PC-3 (cell line): ENCODE measurements at regions not wholly inside any gene's neighbourhood (a gene's known extent, or its start where the extent isn't known, plus 50 kb on each side); places are given as distances from the start of the nearest gene placed in this dataset.

Source experiments
- ATAC-seq: fragments of 200-7000 bp; cut with Tn5 transposase; 2 replicates; pipeline ENCODE4 v1.9.1; 2020; ENCODE audit warnings: mild to moderate bottlenecking, moderate library complexity
- BruUV-seq: library from RNA; stranded (reverse); fragments of 400-500 nt; replicated peaks from 2 replicates; lab custom pipeline; 2021; lab: Mats Ljungman, UMichigan
- CTCF ChIA-PET: fragments of 300-600 bp; sonication (Branson Sonifier 250); formaldehyde crosslinking; loops from one replicate; lab custom pipeline; 2022; ENCODE audit warnings: antibody characterized with exemption; lab: Charles Lee
- POLR2A ChIA-PET: fragments of 300-600 bp; sonication (Branson Sonifier 250); formaldehyde crosslinking; loops from one replicate; lab custom pipeline; 2022; ENCODE audit warnings: antibody characterized with exemption; ENCODE audit not compliant: unreplicated experiment; lab: Charles Lee
- DNase-seq: peaks from one replicate; pipeline ENCODE4 v3.0.0-alpha.2; 2015
- H2AFZ ChIP-seq: fragments of 300-600 bp; sonication (generic); 2 replicates; pipeline ENCODE4 v1.6.0; 2016; ENCODE audit warnings: antibody characterized with exemption, low read length
- H3F3A ChIP-seq: fragments of 300-600 bp; sonication (generic); one replicate; pipeline ENCODE4 v1.6.0; 2017; ENCODE audit warnings: antibody characterized with exemption, low read length, control low read depth, mild to moderate bottlenecking; ENCODE audit not compliant: unreplicated experiment
- H3K27ac ChIP-seq: fragments of 300-600 bp; sonication (generic); 2 replicates; pipeline ENCODE4 v1.5.1; 2016; ENCODE audit warnings: mild to moderate bottlenecking, low read length
- H3K27me3 ChIP-seq: fragments of 300-600 bp; sonication (generic); 2 replicates; pipeline ENCODE4 v1.6.1; 2016; ENCODE audit warnings: low read length, mixed read lengths
- H3K36me3 ChIP-seq: fragments of 300-600 bp; sonication (generic); 2 replicates; pipeline ENCODE4 v1.6.1; 2016; ENCODE audit warnings: low read depth, mixed run types, low read length, mixed read lengths
- H3K4me1 ChIP-seq: fragments of 300-600 bp; sonication (generic); 2 replicates; pipeline ENCODE4 v1.5.1; 2016; ENCODE audit warnings: low read length; ENCODE audit not compliant: insufficient read depth
- H3K4me2 ChIP-seq: fragments of 300-600 bp; sonication (generic); 2 replicates; pipeline ENCODE4 v1.6.0; 2016; ENCODE audit warnings: low read length
- H3K4me3 ChIP-seq: fragments of 300-600 bp; sonication (generic); 2 replicates; pipeline ENCODE4 v1.5.1; 2016; ENCODE audit warnings: mild to moderate bottlenecking, low read length, mixed read lengths
- H3K79me2 ChIP-seq: fragments of 300-600 bp; sonication (generic); 2 replicates; pipeline ENCODE4 v1.6.1; 2017; ENCODE audit warnings: low read length, mixed read lengths
- H3K9ac ChIP-seq: fragments of 300-600 bp; sonication (generic); 2 replicates; pipeline ENCODE4 v1.6.0; 2016; ENCODE audit warnings: mild to moderate bottlenecking, low read length
- H3K9me2 ChIP-seq: fragments of 300-600 bp; sonication (generic); replicated peaks from 2 replicates; pipeline ENCODE4 v1.6.1; 2016; ENCODE audit warnings: mixed run types, low read length, mixed read lengths
- H3K9me3 ChIP-seq: fragments of 300-600 bp; sonication (generic); 2 replicates; pipeline ENCODE4 v1.6.1; 2016; ENCODE audit warnings: low read length, mixed read lengths
- H4K20me1 ChIP-seq: fragments of 300-600 bp; sonication (generic); 2 replicates; pipeline ENCODE4 v1.6.1; 2016; ENCODE audit warnings: low read length, mixed read lengths
- CTCF ChIP-seq: fragments of 300-600 bp; sonication (generic); conservative IDR thresholded peaks from 2 replicates; pipeline ENCODE4 v1.5.1; 2017; ENCODE audit warnings: antibody characterized with exemption, low read depth, mild to moderate bottlenecking, low read length
- EZH2 ChIP-seq: fragments of 300-600 bp; sonication (generic); IDR thresholded peaks from one replicate; pipeline ENCODE4 v1.6.1; 2017; ENCODE audit warnings: antibody characterized with exemption, mild to moderate bottlenecking, low read length; ENCODE audit not compliant: unreplicated experiment
- EZH2phosphoT487 ChIP-seq: fragments of 300-600 bp; sonication (generic); IDR thresholded peaks from 2 replicates; pipeline ENCODE4 v1.6.1; 2018; ENCODE audit warnings: mild to moderate bottlenecking, antibody characterized with exemption, low read length, borderline replicate concordance
- intact Hi-C: fragments of 100-400 bp; cut with micrococcal nuclease; formaldehyde crosslinking; loops from 2 replicates; pipeline ENCODE4 v1.9.0; 2023

GRCh38 chr2:18208956-18209355 lies 330.5 kb downstream of the KCNS3 start:
- Histone ChIP-seq H3K4me3 (no peak overlapping the region), H3K4me2 (no peak overlapping the region), H3K4me1 (peaks cover 12% of the 10 kb centered on the region), H3K27me3 (peaks cover 6% of the 10 kb centered on the region; the same call in 1 of the 2 replicates), H4K20me1 (no peaks in the 10 kb centered on the region), H3K36me3 (no peaks in the 10 kb centered on the region), H3K79me2 (no peaks in the 10 kb centered on the region), H3K27ac (no peak overlapping the region), H3K9me3 (no peaks in the 10 kb centered on the region), H3K9me2 (no peaks in the 10 kb centered on the region), H3K9ac (no peak overlapping the region), H3F3A (no peaks in the 10 kb centered on the region), H2AFZ (no peak overlapping the region)
- ATAC-seq (no peak), DNase-seq (no peak)
- CTCF ChIA-PET = no interaction called here
- no TSS peak for BruUV-seq
- no peak for TF ChIP-seq CTCF
- TF ChIP-seq EZH2phosphoT487 = no peak
- no peak for TF ChIP-seq EZH2
- POLR2A ChIA-PET = no interaction called here
- intact Hi-C loops = no loop called here

- Histone ChIP-seq H3K9me2 (no peaks in the 10 kb centered on the region), H4K20me1 (no peaks in the 10 kb centered on the region), H3K27ac (no peak overlapping the region), H3K27me3 (peaks cover 4% of the 10 kb centered on the region; the same call in 1 of the 2 replicates), H3K36me3 (no peaks in the 10 kb centered on the region), H3K4me3 (no peak overlapping the region), H2AFZ (no peak overlapping the region), H3K9ac (no peak overlapping the region), H3K9me3 (no peaks in the 10 kb centered on the region), H3K4me2 (no peak overlapping the region), H3K4me1 (no peaks in the 10 kb centered on the region; the same call in 1 of the 2 replicates), H3F3A (no peaks in the 10 kb centered on the region), H3K79me2 (no peaks in the 10 kb centered on the region)
- TF ChIP-seq EZH2 (no peak), CTCF (no peak), EZH2phosphoT487 (no peak)
- intact Hi-C loops = no loop called here
- no peak for ATAC-seq
- DNase-seq = no peak
- BruUV-seq = no TSS peak
- CTCF ChIA-PET = no interaction called here
- POLR2A ChIA-PET = no interaction called here
Observed at GRCh38 chr2:18200771-18201170, 322.3 kb downstream of the KCNS3 start.

GRCh38 chr2:18198677-18199076 lies 320.2 kb downstream of the KCNS3 start:
- Histone ChIP-seq H3K27me3 (peaks cover 4% of the 10 kb centered on the region; the same call in 1 of the 2 replicates), H2AFZ (no peak overlapping the region), H3K36me3 (no peaks in the 10 kb centered on the region), H3K79me2 (no peaks in the 10 kb centered on the region), H3K9me3 (no peaks in the 10 kb centered on the region), H3K9me2 (no peaks in the 10 kb centered on the region), H3F3A (no peaks in the 10 kb centered on the region), H3K4me2 (no peak overlapping the region), H3K9ac (no peak overlapping the region), H4K20me1 (no peaks in the 10 kb centered on the region), H3K4me3 (no peak overlapping the region), H3K27ac (no peak overlapping the region), H3K4me1 (no peaks in the 10 kb centered on the region; the same call in 1 of the 2 replicates)
- TF ChIP-seq EZH2 (no peak), EZH2phosphoT487 (no peak), CTCF (no peak)
- intact Hi-C loops = no loop called here
- CTCF ChIA-PET = no interaction called here
- BruUV-seq = no TSS peak
- ATAC-seq = no peak
- POLR2A ChIA-PET = no interaction called here
- no peak for DNase-seq
